Right atrium auricular region (tissue), 2 donors: ENCODE measurements at regions not wholly inside any gene's neighbourhood (a gene's known extent, or its start where the extent isn't known, plus 50 kb on each side); places are given as distances from the start of the nearest gene placed in this dataset.

Experiments used
- DNase-seq: peaks from one replicate; pipeline ENCODE4 v3.0.0-alpha.2; 2019; ENCODE audit warnings: low spot score
- H3K27ac ChIP-seq, 2 donors: fragments of 200-600 bp; sonication (generic); 1 replicate in 1 of 2; 2 replicates in 1 of 2; pipeline ENCODE4 v1.5.1; 2016 to 2019
- H3K27me3 ChIP-seq, 2 donors: fragments of 200-600 bp; sonication (generic); one replicate each; pipeline versions ENCODE4 v1.5.1 to v1.6.0; 2017 to 2019
- H3K36me3 ChIP-seq: fragments of 200-600 bp; sonication (generic); one replicate; pipeline ENCODE4 v1.5.1; 2016
- H3K4me1 ChIP-seq, 2 donors: fragments of 200-600 bp; sonication (generic); one replicate each; pipeline versions ENCODE4 v1.5.1 to v1.6.0; 2017 to 2019
- H3K4me3 ChIP-seq, 2 donors: fragments of 200-600 bp; sonication (generic); 1 replicate in 1 of 2; 2 replicates in 1 of 2; pipeline ENCODE4 v1.5.1; 2017 to 2019; ENCODE audit warnings: mild to moderate bottlenecking in 1 of 2, moderate library complexity in 1 of 2
- H3K9me3 ChIP-seq, 2 donors: fragments of 200-600 bp; sonication (generic); one replicate each; pipeline ENCODE4 v1.5.1; 2019
- CTCF ChIP-seq, 2 donors: fragments of 200-600 bp; sonication (generic); IDR thresholded peaks; one replicate each; pipeline ENCODE4 v1.5.1; 2019; ENCODE audit warnings: antibody characterized with exemption in 2 of 2

- Histone ChIP-seq H3K36me3 (no peaks in the 10 kb centered on the region), H3K27ac (no peak overlapping the region), H3K4me1 (peaks cover 0 to 6% of the 10 kb centered on the region in 2 donors), H3K4me3 (no peak overlapping the region), H3K27me3 (no peaks in the 10 kb centered on the region), H3K9me3 (peaks cover 0 to 9% of the 10 kb centered on the region in 2 donors)
- no peak for TF ChIP-seq CTCF (IDR thresholded peaks at IDR 0.05)
- DNase-seq: no peak
Measured at GRCh38 chr2:217325816-217326215, 466.0 kb upstream of the TNP1 start.

GRCh38 chr2:217325251-217325650, 465.4 kb upstream of the TNP1 start:
- no peaks in the 10 kb centered on the region for H3K36me3 ChIP-seq
- H3K9me3 ChIP-seq: peaks cover 0 to 9% of the 10 kb centered on the region in 2 donors
- no peak for TF ChIP-seq CTCF (IDR thresholded peaks at IDR 0.05)
- H3K27ac ChIP-seq: no peak overlapping the region
- H3K27me3 ChIP-seq: no peaks in the 10 kb centered on the region
- no peak overlapping the region for H3K4me3 ChIP-seq
- DNase-seq: no peak
- H3K4me1 ChIP-seq: peaks cover 0 to 6% of the 10 kb centered on the region in 2 donors

GRCh38 chr2:217316743-217317142, 456.9 kb upstream of the TNP1 start:
- peaks cover 0 to 9% of the 10 kb centered on the region in 2 donors for H3K9me3 ChIP-seq
- no peak overlapping the region for H3K4me3 ChIP-seq
- no peaks in the 10 kb centered on the region for H3K4me1 ChIP-seq
- H3K27ac ChIP-seq: no peak overlapping the region
- H3K36me3 ChIP-seq: no peaks in the 10 kb centered on the region
- DNase-seq: no peak
- no peaks in the 10 kb centered on the region for H3K27me3 ChIP-seq
- no peak for TF ChIP-seq CTCF (IDR thresholded peaks at IDR 0.05)

GRCh38 chr2:217314021-217314460, 454.2 kb upstream of the TNP1 start:
- peaks cover 0 to 9% of the 10 kb centered on the region in 2 donors for H3K9me3 ChIP-seq

GRCh38 chr2:217313386-217313785, 453.5 kb upstream of the TNP1 start:
- no peak for DNase-seq
- no peak for TF ChIP-seq CTCF (IDR thresholded peaks at IDR 0.05)

More at GRCh38 chr2:217314021-217314460, 454.2 kb upstream of the TNP1 start:
- Histone ChIP-seq H3K27ac (no peak overlapping the region), H3K4me1 (no peaks in the 10 kb centered on the region), H3K36me3 (no peaks in the 10 kb centered on the region), H3K27me3 (no peaks in the 10 kb centered on the region), H3K4me3 (no peak overlapping the region)
- TF ChIP-seq CTCF (IDR thresholded peaks at IDR 0.05): no peak
- no peak for DNase-seq

GRCh38 chr2:217309056-217309455, 449.2 kb upstream of the TNP1 start:
- TF ChIP-seq CTCF (IDR thresholded peaks at IDR 0.05): no peak
- no peaks in the 10 kb centered on the region for H3K4me1 ChIP-seq
- DNase-seq: no peak
- no peaks in the 10 kb centered on the region for H3K9me3 ChIP-seq
- no peaks in the 10 kb centered on the region for H3K36me3 ChIP-seq
- H3K4me3 ChIP-seq: no peak overlapping the region
- no peaks in the 10 kb centered on the region for H3K27me3 ChIP-seq
- H3K27ac ChIP-seq: no peak overlapping the region

More at GRCh38 chr2:217313386-217313785, 453.5 kb upstream of the TNP1 start:
- Histone ChIP-seq H3K27ac (no peak overlapping the region), H3K27me3 (no peaks in the 10 kb centered on the region), H3K9me3 (peaks cover 0 to 9% of the 10 kb centered on the region in 2 donors), H3K36me3 (no peaks in the 10 kb centered on the region), H3K4me3 (no peak overlapping the region), H3K4me1 (no peaks in the 10 kb centered on the region)
